H1 (cell line): ENCODE measurements at regions not wholly inside any gene's neighbourhood (a gene's known extent, or its start where the extent isn't known, plus 50 kb on each side); places are given as distances from the start of the nearest gene placed in this dataset.

Experiments
- CTCF ChIA-PET: fragments of 300-600 bp; sonication (Branson Sonifier 250); formaldehyde crosslinking; loops from one replicate; lab custom pipeline; 2021; ENCODE audit not compliant: partially characterized antibody; lab: Charles Lee
- POLR2A ChIA-PET: fragments of 300-600 bp; sonication (Branson Sonifier 250); formaldehyde crosslinking; loops from one replicate; lab custom pipeline; 2021; ENCODE audit warnings: inconsistent platforms; ENCODE audit not compliant: partially characterized antibody; lab: Charles Lee
- DNase-seq, 2 experiments: peaks; one replicate each; pipeline versions ENCODE4 v3.0.0 to v3.0.0-alpha.2; 2010 to 2022; ENCODE audit warnings: low spot score in 2 of 2, low read depth in 1 of 2, mixed read lengths in 1 of 2
- FAIRE-seq: peaks from 2 replicates; lab custom pipeline; 2011; peaks lifted over from hg19 to GRCh38; lab: Jason Lieb, UNC
- H2AFZ ChIP-seq: 2 replicates; pipeline ENCODE4 v1.8.1; 2012; ENCODE audit warnings: low read length, inconsistent platforms
- H2AK5ac ChIP-seq: 2 replicates; pipeline ENCODE4 v1.6.1; 2013; ENCODE audit warnings: low read depth, low read length
- H2BK120ac ChIP-seq: replicated peaks from 2 replicates; pipeline ENCODE3; 2013; ENCODE audit warnings: low read depth, low read length, inconsistent platforms
- H2BK12ac ChIP-seq: 2 replicates; pipeline ENCODE4 v1.6.1; 2013; ENCODE audit warnings: low read depth, low read length
- H2BK15ac ChIP-seq: 2 replicates; pipeline ENCODE4 v1.6.1; 2013; ENCODE audit warnings: low read length
- H2BK20ac ChIP-seq: 2 replicates; pipeline ENCODE4 v1.6.1; 2013; ENCODE audit warnings: low read length
- H2BK5ac ChIP-seq: 2 replicates; pipeline ENCODE4 v1.6.1; 2013; ENCODE audit warnings: low read depth, low read length
- H3K14ac ChIP-seq: 2 replicates; pipeline ENCODE4 v1.6.1; 2013; ENCODE audit warnings: inconsistent platforms; ENCODE audit not compliant: insufficient read length
- H3K18ac ChIP-seq: 2 replicates; pipeline ENCODE4 v1.6.1; 2013; ENCODE audit warnings: low read length; ENCODE audit errors: extremely low read depth
- H3K23ac ChIP-seq: 2 replicates; pipeline ENCODE4 v1.6.1; 2013; ENCODE audit warnings: inconsistent platforms; ENCODE audit not compliant: insufficient read length
- H3K23me2 ChIP-seq: 2 replicates; pipeline ENCODE4 v1.6.1; 2013; ENCODE audit warnings: low read depth, low read length
- H3K27ac ChIP-seq: 2 replicates; pipeline ENCODE4 v1.6.1; 2011; ENCODE audit warnings: low read depth, low read length, inconsistent platforms
- H3K27me3 ChIP-seq, 4 experiments: replicated peaks in 1 of 4; 1 replicate in 1 of 4; 2 replicates in 3 of 4; pipeline versions ENCODE4 v1.6.1 to v1.8.1; 2011 to 2013; ENCODE audit warnings: low read length in 3 of 4, mild to moderate bottlenecking in 3 of 4, inconsistent platforms in 2 of 4, mixed read lengths in 2 of 4, moderate library complexity in 1 of 4; ENCODE audit not compliant: control insufficient read depth in 3 of 4, insufficient read depth in 3 of 4; ENCODE audit errors: extremely low read depth in 1 of 4
- H3K36me3 ChIP-seq, 4 experiments: 2 replicates each; pipeline versions ENCODE4 v1.6.1 to v1.8.1; 2011 to 2013; ENCODE audit warnings: mild to moderate bottlenecking in 4 of 4, low read length in 3 of 4, moderate library complexity in 2 of 4, control low read depth in 1 of 4, inconsistent platforms in 1 of 4; ENCODE audit not compliant: insufficient read depth in 4 of 4, control insufficient read depth in 2 of 4
- H3K4ac ChIP-seq: replicated peaks from 2 replicates; pipeline ENCODE3; 2013; ENCODE audit warnings: low read length, low read depth, mixed read lengths, inconsistent platforms; ENCODE audit not compliant: insufficient read length
- H3K4me1 ChIP-seq, 4 experiments: replicated peaks in 1 of 4; 1 replicate in 1 of 4; 2 replicates in 3 of 4; pipeline versions ENCODE4 v1.6.1 to v1.8.1; 2011 to 2013; ENCODE audit warnings: low read length in 3 of 4, inconsistent platforms in 2 of 4, mixed read lengths in 1 of 4; ENCODE audit not compliant: insufficient read depth in 4 of 4, control insufficient read depth in 3 of 4
- H3K4me2 ChIP-seq, 2 experiments: 2 replicates each; pipeline versions ENCODE4 v1.6.1 to v1.8.1; 2011 to 2013; ENCODE audit warnings: low read depth in 2 of 2, low read length in 2 of 2, control low read depth in 1 of 2, inconsistent platforms in 1 of 2, mild to moderate bottlenecking in 1 of 2; ENCODE audit not compliant: insufficient read depth in 1 of 2
- H3K4me3 ChIP-seq, 4 experiments: fragments of 200-600, 300-600 bp in 1 of 4; sonication (generic), shearing (Covaris generic), sonication (Bioruptor Twin) in 1 of 4; 2 replicates each; pipeline versions ENCODE4 v1.5.1 to v1.8.1; 2011 to 2016; ENCODE audit warnings: low read length in 4 of 4, low read depth in 3 of 4, control low read depth in 2 of 4, inconsistent platforms in 2 of 4, mild to moderate bottlenecking in 2 of 4, mixed read lengths in 1 of 4, moderate library complexity in 1 of 4; ENCODE audit not compliant: insufficient read depth in 2 of 4; ENCODE audit errors: extremely low read depth in 1 of 4
- H3K56ac ChIP-seq: replicated peaks from 2 replicates; pipeline ENCODE3; 2013; ENCODE audit warnings: low read depth, mild to moderate bottlenecking, mixed read lengths, low read length, inconsistent platforms; ENCODE audit not compliant: insufficient read length
- H3K79me1 ChIP-seq: 2 replicates; pipeline ENCODE4 v1.6.1; 2013; ENCODE audit warnings: low read depth, low read length, control low read depth
- H3K79me2 ChIP-seq, 2 experiments: 2 replicates each; pipeline versions ENCODE4 v1.6.1 to v1.8.1; 2012 to 2013; ENCODE audit warnings: low read length in 2 of 2, mild to moderate bottlenecking in 2 of 2, inconsistent platforms in 1 of 2; ENCODE audit not compliant: insufficient read depth in 2 of 2, control insufficient read depth in 1 of 2
- H3K9ac ChIP-seq, 4 experiments: replicated peaks in 1 of 4; 1 replicate in 1 of 4; 2 replicates in 3 of 4; pipeline versions ENCODE4 v1.6.1 to v1.8.1; 2011 to 2013; ENCODE audit warnings: low read depth in 3 of 4, low read length in 3 of 4, control low read depth in 2 of 4, mild to moderate bottlenecking in 2 of 4, moderate library complexity in 2 of 4, inconsistent platforms in 1 of 4; ENCODE audit errors: extremely low read depth in 1 of 4
- H3K9me3 ChIP-seq, 2 experiments: 2 replicates each; pipeline versions ENCODE4 v1.6.1 to v1.8.1; 2012 to 2013; ENCODE audit warnings: mild to moderate bottlenecking in 2 of 2, moderate library complexity in 2 of 2, control low read depth in 1 of 2, inconsistent platforms in 1 of 2, low read depth in 1 of 2, low read length in 1 of 2, mixed read lengths in 1 of 2; ENCODE audit not compliant: insufficient read depth in 2 of 2
- H4K20me1 ChIP-seq, 2 experiments: replicated peaks in 1 of 2; 2 replicates each; pipeline versions ENCODE3 to v1.8.1; 2011 to 2013; ENCODE audit warnings: inconsistent platforms in 2 of 2, low read length in 2 of 2, mild to moderate bottlenecking in 1 of 2; ENCODE audit not compliant: insufficient read depth in 2 of 2, control insufficient read depth in 1 of 2
- H4K5ac ChIP-seq: 2 replicates; pipeline ENCODE4 v1.6.1; 2013; ENCODE audit warnings: low read length, low read depth, mixed read lengths, inconsistent platforms; ENCODE audit not compliant: insufficient read length
- H4K8ac ChIP-seq: 2 replicates; pipeline ENCODE4 v1.8.0; 2013; ENCODE audit warnings: mild to moderate bottlenecking, moderate library complexity, low read length, inconsistent platforms; ENCODE audit not compliant: insufficient read depth; ENCODE audit errors: extremely low read depth
- H4K91ac ChIP-seq: replicated peaks from 2 replicates; pipeline ENCODE3; 2013; ENCODE audit warnings: low read length, mixed read lengths, inconsistent platforms; ENCODE audit not compliant: insufficient read length
- BRCA1 ChIP-seq: IDR thresholded peaks from 2 replicates; pipeline ENCODE4 v1.6.1; 2012; ENCODE audit warnings: low read depth, low read length, improper control_type of control experiment
- KDM4A ChIP-seq: IDR thresholded peaks from one replicate; pipeline ENCODE4 v1.7.1; 2012; ENCODE audit warnings: low read depth, mild to moderate bottlenecking, moderate library complexity, low read length, inconsistent platforms; ENCODE audit not compliant: severe bottlenecking
- RBBP5 ChIP-seq: IDR thresholded peaks from 2 replicates; pipeline ENCODE4 v1.7.1; 2012; ENCODE audit warnings: low read depth, mild to moderate bottlenecking, inconsistent platforms, low read length, moderate library complexity, borderline replicate concordance
- RNF2 ChIP-seq: fragments of 200-900, 300-1000 bp; sonication (generic); IDR thresholded peaks from 2 replicates; pipeline ENCODE4 v1.7.1; 2016; ENCODE audit warnings: borderline replicate concordance, low read depth, mild to moderate bottlenecking, antibody characterized with exemption, low read length; ENCODE audit not compliant: poor library complexity, severe bottlenecking; ENCODE audit errors: missing control alignments
- SP2 ChIP-seq: IDR thresholded peaks from 2 replicates; pipeline ENCODE4 v1.6.1; 2012; ENCODE audit warnings: mild to moderate bottlenecking, low read length, inconsistent platforms
- WGBS, 2 experiments: shearing (Covaris generic) in 1 of 2; methylation state at CpG; one replicate each; pipeline versions ENCODE4 v1.1.6 to v1.1.7; 2013 to 2015; ENCODE audit warnings: low lambda C conversion rate in 2 of 2, mixed read lengths in 2 of 2, inconsistent platforms in 1 of 2, low coverage in 1 of 2, missing lambda C conversion rate in 1 of 2; ENCODE audit not compliant: insufficient replicate concordance in 2 of 2, insufficient coverage in 1 of 2, insufficient read length in 1 of 2; ENCODE audit errors: extremely low coverage in 1 of 2, missing lambda C conversion rate in 1 of 2; 5-methylcytosine and 5-hydroxymethylcytosine counted together
- TF ChIP-seq, protein P1 (sequence below), 3 experiments: IDR thresholded peaks; 1 replicate in 2 of 3; 2 replicates in 1 of 3; pipeline versions ENCODE4 v1.5.1 to v1.6.1; 2011; ENCODE audit warnings: low read length in 3 of 3, mild to moderate bottlenecking in 3 of 3, inconsistent platforms in 2 of 3, low read depth in 1 of 3, moderate library complexity in 1 of 3; ENCODE audit not compliant: insufficient read depth in 1 of 3; ENCODE audit errors: control extremely low read depth in 1 of 3

DNA sequence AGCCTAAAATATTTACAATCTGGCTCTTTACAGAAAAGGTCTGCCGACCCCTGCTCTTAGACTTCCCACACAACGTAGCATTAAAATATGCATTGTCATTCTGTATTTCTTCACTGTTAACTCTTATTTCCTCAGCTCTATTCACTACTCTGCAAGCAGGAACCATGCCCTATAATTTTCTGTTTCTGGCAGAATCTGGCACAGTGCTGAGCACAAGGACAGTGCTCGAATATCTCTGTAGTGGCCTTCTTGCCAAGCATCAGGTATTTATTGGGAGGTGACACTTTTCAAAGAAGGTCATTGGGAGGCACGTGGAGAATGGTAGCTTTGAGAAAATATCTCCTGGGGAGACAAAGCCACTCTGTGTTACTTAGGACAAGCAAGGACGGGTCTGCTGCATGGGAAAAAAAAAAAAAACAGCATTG, 77.9 kb downstream of the PSMG1 start:
- WGBS, 2 experiments = 81% methylated on average over 5 of the region's 5 CpGs; no CpG with 5 or more reads in 1 of the 2 experiments
- no peak overlapping the region for H3K9ac ChIP-seq
- H3K79me2 ChIP-seq = no peaks in the 10 kb centered on the region
- H3K23me2 ChIP-seq = no peaks in the 10 kb centered on the region; the same call in 1 of the 2 replicates
- H3K27me3 ChIP-seq = 0 out of 7 replicates have a peak, but pooled peaks cover 0 to 3% (median 0%) of the 10 kb centered on the region in 4 experiments
- H2BK120ac ChIP-seq = no peak overlapping the region
- no peaks in the 10 kb centered on the region for H3K79me1 ChIP-seq
- POLR2A ChIA-PET = interaction anchor here (1.9 kb wide), 1 partner anchor 21 kb away, joined by 5 read pairs; no protein-coding TSS in a partner anchor
- H3K18ac ChIP-seq = no peak overlapping the region
- no peak overlapping the region for H3K4me2 ChIP-seq
- no peak overlapping the region for H3K23ac ChIP-seq
- H2BK15ac ChIP-seq = no peak overlapping the region
- H3K9me3 ChIP-seq = no peaks in the 10 kb centered on the region
- H2BK12ac ChIP-seq = no peak overlapping the region
- H4K5ac ChIP-seq = no peak overlapping the region
- DNase-seq (no peak), FAIRE-seq (no peak)
- CTCF ChIA-PET = interaction anchor here (0.6 to 3.0 kb wide), 7 partner anchors 9 to 407 kb away, joined by 3 to 15 read pairs (median 4); no protein-coding TSS in a partner anchor
- H4K8ac ChIP-seq = no peak overlapping the region
- H3K14ac ChIP-seq = no peak overlapping the region
- H3K4me3 ChIP-seq = no peak overlapping the region
- TF ChIP-seq, protein P1, sequence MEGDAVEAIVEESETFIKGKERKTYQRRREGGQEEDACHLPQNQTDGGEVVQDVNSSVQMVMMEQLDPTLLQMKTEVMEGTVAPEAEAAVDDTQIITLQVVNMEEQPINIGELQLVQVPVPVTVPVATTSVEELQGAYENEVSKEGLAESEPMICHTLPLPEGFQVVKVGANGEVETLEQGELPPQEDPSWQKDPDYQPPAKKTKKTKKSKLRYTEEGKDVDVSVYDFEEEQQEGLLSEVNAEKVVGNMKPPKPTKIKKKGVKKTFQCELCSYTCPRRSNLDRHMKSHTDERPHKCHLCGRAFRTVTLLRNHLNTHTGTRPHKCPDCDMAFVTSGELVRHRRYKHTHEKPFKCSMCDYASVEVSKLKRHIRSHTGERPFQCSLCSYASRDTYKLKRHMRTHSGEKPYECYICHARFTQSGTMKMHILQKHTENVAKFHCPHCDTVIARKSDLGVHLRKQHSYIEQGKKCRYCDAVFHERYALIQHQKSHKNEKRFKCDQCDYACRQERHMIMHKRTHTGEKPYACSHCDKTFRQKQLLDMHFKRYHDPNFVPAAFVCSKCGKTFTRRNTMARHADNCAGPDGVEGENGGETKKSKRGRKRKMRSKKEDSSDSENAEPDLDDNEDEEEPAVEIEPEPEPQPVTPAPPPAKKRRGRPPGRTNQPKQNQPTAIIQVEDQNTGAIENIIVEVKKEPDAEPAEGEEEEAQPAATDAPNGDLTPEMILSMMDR (IDR thresholded peaks at IDR 0.05; ENCODE audit: control extremely low read depth in 1 of 3, insufficient read depth in 1 of 3, low read depth in 1 of 3, low read length in 3 of 3) = no peak
- no peak for TF ChIP-seq RNF2
- TF ChIP-seq SP2 = no peak
- no peak for TF ChIP-seq RBBP5
- TF ChIP-seq BRCA1 = no peak
- no peak for TF ChIP-seq KDM4A
- H2BK20ac ChIP-seq = no peak overlapping the region
- H2BK5ac ChIP-seq = no peak overlapping the region
- no peak overlapping the region for H3K4ac ChIP-seq
- no peak overlapping the region for H3K27ac ChIP-seq
- H4K91ac ChIP-seq = no peak overlapping the region
- H4K20me1 ChIP-seq = no peaks in the 10 kb centered on the region
- 0 out of 7 replicates have a peak, but pooled peaks cover 0 to 2% (median 0%) of the 10 kb centered on the region in 4 experiments for H3K4me1 ChIP-seq
- H2AK5ac ChIP-seq = no peak overlapping the region
- no peaks in the 10 kb centered on the region for H3K36me3 ChIP-seq
- H2AFZ ChIP-seq = no peak overlapping the region
- no peak overlapping the region for H3K56ac ChIP-seq
